Stimulated activated CD8-positive, alpha-beta memory T cell treated with anti-CD3 and anti-CD28 coated beads, Interleukin-15, amount 100 ng/mL, for 48 hours (primary cell): ENCODE measurements at regions not wholly inside any gene's neighbourhood (a gene's known extent, or its start where the extent isn't known, plus 50 kb on each side); places are given as distances from the start of the nearest gene placed in this dataset.

Experiments used
- DNase-seq, 2 donors: peaks; one replicate each; pipeline ENCODE4 v3.0.0-alpha.2; 2020; ENCODE audit warnings: low read depth in 2 of 2

GRCh38 chr7:13139436-13139835 is 452.0 kb downstream of the ARL4A start:
- DNase-seq = no peak

- DNase-seq = no peak
These were observed 457.2 kb downstream of the ARL4A start for GRCh38 chr7:13144673-13145072.

- no peak for DNase-seq
These were observed 461.1 kb downstream of the ARL4A start for GRCh38 chr7:13148548-13148947.

GRCh38 chr7:13151978-13152377 is 464.5 kb downstream of the ARL4A start:
- no peak for DNase-seq

- no peak for DNase-seq
These were observed 465.3 kb downstream of the ARL4A start for GRCh38 chr7:13152755-13153154.

GRCh38 chr7:13153266-13153665 is 465.8 kb downstream of the ARL4A start:
- no peak for DNase-seq

GRCh38 chr7:13153742-13154141 is 466.3 kb downstream of the ARL4A start:
- no peak for DNase-seq

GRCh38 chr7:13155188-13155587 is 467.8 kb downstream of the ARL4A start:
- DNase-seq = no peak

- DNase-seq = no peak
These were observed 471.6 kb downstream of the ARL4A start for GRCh38 chr7:13159003-13159402.

- DNase-seq = no peak
These were observed 472.2 kb downstream of the ARL4A start for GRCh38 chr7:13159467-13160184.

GRCh38 chr7:13161125-13161524 is 473.7 kb downstream of the ARL4A start:
- no peak for DNase-seq

- no peak for DNase-seq
These were observed 478.4 kb downstream of the ARL4A start for GRCh38 chr7:13165854-13166253.

- no peak for DNase-seq
These were observed 479.4 kb downstream of the ARL4A start for GRCh38 chr7:13166801-13167200.

GRCh38 chr7:13169356-13169755 is 481.9 kb downstream of the ARL4A start:
- no peak for DNase-seq

- DNase-seq = no peak
These were observed 487.6 kb downstream of the ARL4A start for GRCh38 chr7:13174991-13175390.

GRCh38 chr7:13179011-13179582 is 491.7 kb downstream of the ARL4A start:
- no peak for DNase-seq

GRCh38 chr7:13179775-13180523 is 492.5 kb downstream of the ARL4A start:
- no peak for DNase-seq

GRCh38 chr7:13181216-13181615 is 493.8 kb downstream of the ARL4A start:
- no peak for DNase-seq

- no peak for DNase-seq
These were observed 497.7 kb downstream of the ARL4A start for GRCh38 chr7:13185139-13185538.

GRCh38 chr7:13188236-13188805 is 500.9 kb downstream of the ARL4A start:
- no peak for DNase-seq

- no peak for DNase-seq
These were observed 501.5 kb downstream of the ARL4A start for GRCh38 chr7:13188922-13189321.

- DNase-seq = no peak
These were observed 502.2 kb downstream of the ARL4A start for GRCh38 chr7:13189668-13190067.

GRCh38 chr7:13197501-13197900 is 510.1 kb downstream of the ARL4A start:
- no peak for DNase-seq
